ENCODE measurements at regions not wholly inside any gene's neighbourhood (a gene's known extent, or its start where the extent isn't known, plus 50 kb on each side); places are given as distances from the start of the nearest gene placed in this dataset.
"Not testable (repeated sequence)": the region's sequence is repeated elsewhere in the genome, so short reads cannot be mapped to it uniquely, and the experiment has no call there.

DNA sequence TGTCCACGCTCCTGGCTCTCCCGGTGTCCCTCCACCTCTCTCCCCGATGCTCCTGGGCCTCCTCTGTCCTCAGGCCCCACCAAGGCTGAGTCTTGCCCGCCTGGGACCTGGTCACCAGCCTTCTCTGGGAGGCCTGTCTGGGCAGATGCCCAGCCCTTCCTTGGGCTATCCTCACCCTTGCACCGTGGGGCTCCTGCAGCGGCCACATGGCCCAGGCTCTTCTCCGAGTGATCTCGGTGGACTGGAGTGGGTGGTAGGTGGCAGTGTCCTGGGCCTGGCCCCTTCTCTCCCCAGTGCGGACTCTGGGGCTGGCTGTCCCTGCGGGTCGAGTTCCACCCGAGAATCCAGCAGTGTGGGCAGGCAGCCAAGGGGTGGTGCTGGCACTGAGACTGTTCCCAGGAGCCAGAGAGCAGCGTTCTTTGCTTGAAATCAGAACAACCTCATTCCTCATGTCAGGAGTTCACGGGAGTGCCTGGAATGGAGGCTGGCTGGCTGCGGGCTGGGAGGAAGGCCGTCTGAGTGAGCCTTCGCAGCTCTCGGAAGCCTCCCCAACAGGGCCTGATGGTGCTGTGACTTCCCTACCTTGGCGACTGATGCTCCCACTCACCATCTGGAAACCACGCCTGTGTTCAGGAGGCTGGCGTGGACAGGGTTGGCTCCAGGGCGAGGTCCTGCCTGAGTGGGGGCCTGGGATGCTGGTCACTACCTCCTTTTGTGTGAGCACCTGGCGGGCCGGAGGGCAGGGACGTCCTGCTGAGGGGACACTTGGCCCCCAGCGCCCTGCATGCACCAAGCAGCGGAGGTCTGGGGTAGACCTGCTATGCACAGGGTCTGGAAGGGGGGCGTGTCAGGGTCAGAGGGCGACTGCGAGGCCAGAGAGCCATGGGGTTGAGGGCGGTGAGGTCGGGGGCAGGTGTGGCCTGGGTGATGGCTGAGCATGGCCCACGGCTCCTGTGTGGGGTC is 113.9 kb downstream of the TMEM121 start:
- DNase-seq: not testable (repeated sequence)

DNA sequence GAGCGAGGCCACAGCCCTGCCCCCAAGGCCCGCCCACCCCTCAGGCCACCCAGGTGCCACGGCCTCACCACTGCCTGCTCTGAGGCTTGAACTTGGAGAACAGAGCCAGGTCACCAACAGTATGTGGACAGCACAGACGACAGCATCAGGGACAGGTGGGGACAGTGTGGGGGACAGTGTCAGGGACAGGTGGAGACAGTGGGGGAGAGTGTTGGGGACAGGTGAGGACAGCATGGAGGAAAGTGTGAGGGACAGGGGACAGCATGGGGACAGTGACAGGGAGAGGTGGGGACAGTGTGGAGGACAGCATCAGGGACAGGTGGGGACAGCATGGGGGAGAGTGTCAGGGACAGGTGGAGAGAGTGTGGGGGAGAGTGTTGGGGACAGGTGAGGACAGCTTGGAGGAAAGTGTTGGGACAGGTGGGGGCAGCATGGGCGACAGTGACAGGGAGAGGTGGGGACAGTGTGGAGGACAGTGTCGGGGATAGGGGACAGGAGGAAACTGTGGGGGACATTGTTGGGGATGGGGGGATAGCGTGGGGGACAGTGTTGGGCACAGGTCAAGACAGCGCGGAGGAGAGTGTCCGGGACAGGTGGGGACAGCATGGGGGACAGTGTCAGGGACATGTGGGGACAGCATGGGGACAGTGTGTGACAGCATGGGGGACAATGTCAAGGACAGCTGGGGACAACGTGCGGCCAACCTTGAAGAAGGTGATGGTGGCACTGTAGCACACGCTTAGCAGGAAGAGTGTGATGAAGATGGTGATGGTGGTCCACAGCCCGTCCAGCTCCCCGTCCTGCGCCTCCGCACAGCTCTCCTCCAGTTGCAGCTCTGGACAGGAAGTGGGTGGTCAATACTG is 114.9 kb downstream of the TMEM121 start:
- DNase-seq: no peak

DNA sequence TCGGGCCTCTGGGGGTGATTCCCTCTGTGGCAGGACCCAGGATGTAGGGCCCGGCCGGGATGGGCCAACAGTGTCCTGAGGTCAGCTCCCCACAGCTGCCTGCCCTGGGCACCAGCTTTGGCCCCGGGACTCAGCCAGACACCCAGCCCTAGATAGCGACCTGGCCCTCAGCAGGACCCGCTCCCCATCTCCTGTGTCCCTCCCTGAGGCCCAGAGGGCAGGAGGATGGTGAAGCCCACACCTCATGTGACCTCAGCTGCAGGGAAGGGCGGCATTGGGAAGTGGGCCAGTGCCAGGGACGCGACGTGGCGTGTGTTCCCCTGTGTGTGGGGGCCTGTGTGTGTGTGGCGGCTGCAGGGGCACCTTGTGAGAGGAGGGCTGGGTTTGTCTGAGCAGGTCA is 115.6 kb downstream of the TMEM121 start:
- DNase-seq: not testable (repeated sequence)

DNA sequence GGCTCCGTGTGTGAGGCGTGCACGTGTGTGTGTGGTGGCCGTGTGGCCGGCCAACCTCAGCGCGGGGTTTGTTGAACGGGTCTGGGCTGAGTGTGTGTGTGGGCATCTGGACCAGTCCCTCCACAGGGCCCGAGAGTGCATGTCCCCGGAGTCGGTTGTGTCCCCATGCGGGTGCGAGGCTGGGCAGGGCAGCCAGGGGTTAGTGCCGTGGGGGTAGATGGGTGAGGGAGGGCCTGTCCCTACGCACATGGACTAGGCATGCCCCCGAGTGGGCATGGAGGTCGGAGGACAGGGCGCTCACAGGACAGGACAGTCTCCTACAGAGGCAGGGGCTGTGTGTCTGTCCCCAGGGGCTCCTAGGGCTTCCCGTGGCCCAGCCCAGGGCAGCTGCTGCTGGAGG is 116.1 kb downstream of the TMEM121 start:
- DNase-seq: not testable (repeated sequence)

DNA sequence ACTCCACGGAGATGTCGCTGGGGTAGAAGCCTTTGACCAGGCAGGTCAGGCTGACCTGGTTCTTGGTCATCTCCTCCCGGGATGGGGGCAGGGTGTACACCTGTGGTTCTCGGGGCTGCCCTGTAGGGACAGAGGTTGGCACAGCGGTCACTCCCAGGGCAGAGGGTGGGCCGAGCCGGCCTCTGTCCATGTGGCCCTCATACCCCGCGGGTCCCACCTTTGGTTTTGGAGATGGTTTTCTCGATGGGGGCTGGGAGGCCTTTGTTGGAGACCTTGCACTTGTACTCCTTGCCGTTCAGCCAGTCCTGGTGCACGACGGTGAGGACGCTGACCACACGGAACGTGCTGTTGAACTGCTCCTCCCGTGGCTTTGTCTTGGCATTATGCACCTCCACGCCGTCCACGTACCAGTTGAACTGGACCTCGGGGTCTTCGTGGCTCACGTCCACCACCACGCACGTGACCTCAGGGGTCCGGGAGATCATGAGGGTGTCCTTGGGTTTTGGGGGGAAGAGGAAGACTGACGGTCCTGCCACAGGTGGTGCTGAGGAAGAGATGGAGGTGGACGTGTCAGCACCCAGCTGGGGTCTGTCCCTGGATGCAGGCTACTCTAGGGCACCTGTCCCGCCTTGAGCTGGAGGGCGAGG is 117.1 kb downstream of the TMEM121 start:
- DNase-seq: not testable (repeated sequence)

DNA sequence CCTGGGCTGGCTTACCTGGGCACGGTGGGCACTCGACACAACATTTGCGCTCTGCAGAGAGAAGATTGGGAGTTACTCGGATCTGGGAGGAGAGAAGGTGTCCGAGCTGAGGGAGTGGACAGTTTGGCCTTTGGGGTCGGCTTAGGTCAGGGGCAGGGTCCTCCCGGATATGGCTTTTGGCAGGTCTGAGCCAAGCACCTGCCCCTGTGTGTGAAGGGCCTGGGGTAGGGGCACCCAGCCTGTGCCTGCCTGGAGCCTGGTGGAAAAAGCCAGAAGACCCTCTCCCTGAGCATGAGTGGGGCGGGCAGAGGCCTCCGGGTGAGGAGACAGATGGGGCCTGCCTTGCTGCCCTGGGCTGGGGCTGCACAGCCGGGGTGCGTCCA is 117.7 kb downstream of the TMEM121 start:
- DNase-seq: not testable (repeated sequence)

DNA sequence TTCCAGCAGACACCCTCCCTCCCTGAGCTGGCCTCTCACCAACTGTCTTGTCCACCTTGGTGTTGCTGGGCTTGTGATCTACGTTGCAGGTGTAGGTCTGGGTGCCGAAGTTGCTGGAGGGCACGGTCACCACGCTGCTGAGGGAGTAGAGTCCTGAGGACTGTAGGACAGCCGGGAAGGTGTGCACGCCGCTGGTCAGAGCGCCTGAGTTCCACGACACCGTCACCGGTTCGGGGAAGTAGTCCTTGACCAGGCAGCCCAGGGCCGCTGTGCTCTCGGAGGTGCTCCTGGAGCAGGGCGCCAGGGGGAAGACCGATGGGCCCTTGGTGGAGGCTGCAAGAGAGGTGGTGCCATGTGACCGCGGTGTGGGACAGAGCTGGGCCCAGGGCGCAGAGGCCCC is 118.1 kb downstream of the TMEM121 start:
- DNase-seq: not testable (repeated sequence)

DNA sequence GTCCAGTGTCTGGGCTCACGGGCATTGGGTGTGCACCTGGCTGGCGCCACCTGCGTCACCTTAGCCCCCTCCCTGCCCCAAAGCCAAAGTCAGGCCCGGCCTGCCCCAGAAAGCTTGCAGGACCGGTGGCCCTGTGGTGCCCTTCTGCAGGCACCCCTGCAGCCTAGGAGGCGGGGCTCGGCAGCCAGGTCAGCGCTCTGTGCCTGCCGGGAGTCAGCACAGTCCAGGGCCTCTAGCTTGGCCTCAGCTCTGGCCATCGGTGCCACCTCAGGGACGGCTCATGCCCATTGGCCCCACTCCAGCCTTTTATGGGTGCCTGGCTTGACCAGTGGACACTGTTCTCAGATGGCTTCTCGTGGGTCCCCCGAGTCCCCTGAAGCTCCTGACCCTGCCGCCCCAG is 118.5 kb downstream of the TMEM121 start:
- DNase-seq: not testable (repeated sequence)

DNA sequence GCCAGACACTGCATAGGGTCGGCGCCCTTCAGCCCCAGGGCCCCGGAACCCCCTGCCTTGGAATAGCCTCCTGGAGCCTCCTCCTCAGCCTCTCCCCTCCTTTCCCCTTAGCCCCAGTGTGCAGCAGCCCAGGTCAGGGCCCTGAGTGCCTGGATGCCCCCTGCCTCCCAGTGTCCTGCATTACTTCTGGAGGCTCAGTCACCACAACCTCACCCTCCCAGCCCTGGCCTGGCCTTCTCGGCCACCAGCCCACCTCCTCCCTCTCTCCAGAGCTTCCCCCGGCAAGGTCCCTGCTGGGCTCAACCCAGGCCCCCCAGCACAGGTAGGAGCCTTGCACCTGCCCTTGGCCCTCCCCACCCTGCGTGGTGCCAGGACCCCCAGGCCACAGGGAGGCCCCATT is 119.0 kb downstream of the TMEM121 start:
- not testable (repeated sequence) for DNase-seq

DNA sequence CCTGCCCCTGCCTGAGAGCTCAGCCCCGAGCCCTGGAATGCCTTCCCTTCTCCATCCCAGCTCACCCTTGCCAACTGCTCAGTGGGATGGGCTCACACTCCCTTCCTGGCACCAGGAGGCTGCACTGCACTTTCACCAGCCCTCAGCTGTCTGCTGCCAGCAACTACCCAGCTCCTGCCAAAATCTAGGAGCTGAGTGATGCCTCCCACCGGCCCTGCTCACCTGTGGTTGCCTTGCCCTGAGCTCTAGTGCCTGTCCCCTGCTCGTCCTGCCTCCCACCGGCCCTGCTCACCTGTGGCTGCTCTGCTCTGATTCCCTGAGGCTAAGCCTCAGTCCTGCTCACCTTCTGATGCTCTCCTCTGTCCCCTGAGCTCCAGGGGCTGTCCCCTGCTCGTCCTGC is 119.8 kb downstream of the TMEM121 start:
- no peak for DNase-seq

DNA sequence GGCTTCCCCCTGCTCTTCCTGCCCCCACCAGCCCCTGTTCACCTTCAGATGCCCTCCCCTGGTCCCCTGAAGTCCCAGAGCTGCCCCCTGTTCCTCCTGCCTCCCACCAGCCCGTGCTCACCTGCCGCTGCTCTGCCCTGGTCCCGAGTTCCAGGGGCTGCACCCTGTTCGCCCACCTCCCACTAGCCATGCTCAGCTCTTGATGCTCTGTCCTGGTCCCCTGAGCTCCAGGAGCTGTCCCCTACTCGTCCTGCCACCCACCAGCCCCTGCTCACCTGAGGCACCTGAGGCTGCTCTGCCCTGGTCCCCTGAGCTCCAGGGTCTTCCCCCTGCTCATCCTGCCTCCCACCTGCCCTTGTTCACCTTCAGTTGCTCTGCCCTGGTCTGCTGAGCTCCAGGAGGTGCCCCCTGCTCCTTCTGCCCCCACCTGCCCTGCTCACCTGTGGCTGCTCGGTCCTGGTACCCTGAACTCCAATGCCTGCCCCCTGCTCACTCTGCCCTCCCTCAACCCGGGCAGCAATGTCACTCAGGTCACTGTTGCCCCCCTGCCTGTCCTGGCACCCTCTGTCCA is 120.4 kb downstream of the TMEM121 start:
- not testable (repeated sequence) for DNase-seq

DNA sequence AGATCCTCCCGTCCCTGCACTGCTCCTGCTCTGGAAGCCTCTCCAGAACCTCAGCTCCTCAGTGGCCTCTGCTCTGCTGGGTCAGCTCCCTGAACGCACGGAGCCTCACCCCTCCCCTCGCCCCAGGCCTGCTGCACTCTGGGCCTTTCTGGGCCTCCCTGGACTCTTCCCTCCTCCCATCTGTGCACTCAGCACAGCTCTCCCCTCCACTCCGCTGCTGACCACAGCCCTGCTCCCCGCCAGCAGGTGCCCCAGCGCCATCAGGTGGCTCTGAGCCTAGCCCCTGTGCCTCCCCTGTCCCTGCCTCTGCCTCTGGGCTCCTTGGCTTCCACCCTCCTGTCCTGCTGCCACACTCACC is 121.0 kb downstream of the TMEM121 start:
- not testable (repeated sequence) for DNase-seq

DNA sequence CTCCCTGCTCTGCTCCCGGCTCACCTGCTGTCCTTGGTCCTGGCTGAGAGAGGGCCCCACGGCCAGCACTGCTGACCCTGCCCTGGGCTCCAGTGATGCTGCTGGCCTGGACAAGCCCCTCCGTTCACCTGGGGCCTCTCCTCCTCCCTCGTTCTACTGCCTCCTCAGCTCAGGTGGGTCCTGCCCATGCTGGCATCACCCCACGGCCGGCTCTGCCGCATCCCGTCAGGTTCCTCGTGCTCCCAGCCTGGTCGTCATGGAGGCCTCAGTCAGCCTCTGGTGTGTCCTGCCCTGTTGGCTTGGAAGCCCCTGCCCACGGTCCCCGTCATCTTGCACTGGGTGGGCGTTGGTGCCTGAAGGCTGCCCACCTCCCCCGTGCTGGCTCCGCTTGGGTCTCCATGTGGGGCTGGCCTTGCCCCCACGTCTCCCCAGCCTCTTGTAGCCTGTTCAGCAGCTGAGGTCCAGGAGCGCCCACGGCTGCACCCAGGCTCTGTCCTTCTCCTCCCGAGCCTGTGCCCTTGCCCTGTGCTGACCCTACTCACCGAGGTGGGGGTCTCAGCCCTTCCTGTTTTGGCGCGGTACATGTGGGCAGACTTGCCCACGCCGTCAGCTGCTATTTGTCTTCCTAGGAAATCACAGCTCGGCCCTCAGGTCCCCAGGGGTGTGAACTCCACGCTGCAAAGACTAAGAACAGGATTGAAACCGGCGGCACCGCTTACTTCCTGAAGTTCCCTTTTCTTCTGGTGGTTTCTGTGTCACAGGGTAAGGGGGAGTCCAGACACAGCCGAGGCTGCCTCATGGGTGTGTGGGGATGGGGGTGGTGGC is 121.6 kb downstream of the TMEM121 start:
- DNase-seq: no peak

DNA sequence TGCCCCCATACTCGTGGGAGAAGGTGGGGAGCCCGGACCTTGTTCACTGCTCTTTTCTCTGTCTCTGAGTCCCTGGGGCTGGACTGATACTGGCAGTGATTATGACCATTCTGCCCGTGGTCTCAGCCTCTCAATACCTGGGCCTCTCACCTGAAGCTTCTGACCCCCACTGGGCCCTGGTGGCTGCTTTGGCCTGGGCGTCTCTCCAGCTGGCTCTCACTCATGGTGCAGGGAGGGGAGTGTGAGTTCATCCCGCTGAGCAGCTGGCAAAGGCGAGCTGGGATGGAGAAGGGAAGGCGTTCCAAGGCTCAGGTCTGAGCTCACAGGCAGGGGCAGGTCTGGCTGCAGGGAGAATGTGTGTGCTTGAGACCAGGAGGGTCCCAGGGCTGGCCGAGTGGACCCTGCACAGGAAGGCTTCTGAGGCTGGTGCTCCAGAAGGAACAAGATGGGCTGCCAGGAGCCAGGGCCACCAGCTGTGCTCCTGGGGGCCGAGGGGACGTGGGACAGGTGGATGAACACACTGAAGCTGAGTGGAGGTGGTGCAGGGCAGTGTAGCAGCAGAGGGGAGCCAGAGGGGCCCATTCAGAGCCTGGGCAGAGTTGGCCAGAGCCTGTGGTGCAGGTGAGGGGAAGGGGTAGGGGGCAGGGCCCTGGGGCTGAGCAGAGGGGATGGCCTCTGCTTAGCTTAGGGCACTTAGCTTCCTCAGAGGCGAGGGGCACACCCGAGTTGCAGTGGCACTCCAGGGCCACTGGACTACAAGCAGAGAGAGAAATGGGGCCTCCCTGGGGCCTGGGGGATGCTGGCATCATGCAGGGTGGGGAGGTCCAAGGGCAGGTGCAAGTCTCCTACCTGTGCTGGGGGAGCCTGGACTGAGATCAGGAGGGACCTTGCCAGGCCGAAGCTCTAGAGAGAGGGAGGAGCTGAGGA is 122.5 kb downstream of the TMEM121 start:
- DNase-seq: not testable (repeated sequence)

DNA sequence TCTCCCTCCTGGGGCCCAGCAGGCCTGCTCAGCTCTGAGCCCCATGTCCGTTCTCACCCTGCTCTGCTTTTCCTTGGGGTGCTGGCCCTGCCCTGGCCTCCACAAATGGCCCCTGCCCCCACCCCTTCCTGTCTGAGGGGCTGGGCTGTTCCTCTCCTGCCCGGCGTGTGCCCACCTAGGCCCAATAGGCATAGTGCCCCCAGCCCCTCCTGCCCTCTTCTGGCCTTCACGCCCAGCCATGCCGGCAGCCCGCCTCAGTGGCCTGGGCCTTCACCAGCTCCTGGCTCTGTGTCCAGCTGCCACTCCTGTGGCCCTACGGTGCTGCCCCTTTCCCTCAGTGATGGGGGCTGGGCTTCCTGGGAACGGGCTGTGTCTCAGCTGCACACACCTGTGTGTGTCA is 125.9 kb downstream of the TMEM121 start:
- DNase-seq: not testable (repeated sequence)

DNA sequence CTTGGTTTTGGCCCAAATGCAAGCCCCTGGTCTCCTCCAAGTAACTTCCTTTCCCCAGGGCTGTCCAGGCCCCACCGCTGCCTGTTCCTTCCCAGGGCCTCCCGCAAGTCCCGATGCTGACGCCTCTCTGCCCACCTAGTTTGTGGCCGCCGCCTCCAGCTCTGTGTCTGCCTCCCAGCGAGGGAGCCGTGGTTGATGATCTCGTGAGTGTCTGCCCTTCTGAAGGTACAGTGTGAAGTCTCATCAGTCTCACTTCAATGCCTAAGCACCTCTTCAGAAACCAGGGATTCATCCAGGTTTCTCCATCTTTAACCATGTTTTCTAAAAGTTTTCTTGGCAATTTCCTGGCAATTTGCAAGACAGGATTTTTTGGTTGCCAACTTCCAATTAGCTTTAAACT is 127.5 kb downstream of the TMEM121 start:
- DNase-seq: not testable (repeated sequence)

DNA sequence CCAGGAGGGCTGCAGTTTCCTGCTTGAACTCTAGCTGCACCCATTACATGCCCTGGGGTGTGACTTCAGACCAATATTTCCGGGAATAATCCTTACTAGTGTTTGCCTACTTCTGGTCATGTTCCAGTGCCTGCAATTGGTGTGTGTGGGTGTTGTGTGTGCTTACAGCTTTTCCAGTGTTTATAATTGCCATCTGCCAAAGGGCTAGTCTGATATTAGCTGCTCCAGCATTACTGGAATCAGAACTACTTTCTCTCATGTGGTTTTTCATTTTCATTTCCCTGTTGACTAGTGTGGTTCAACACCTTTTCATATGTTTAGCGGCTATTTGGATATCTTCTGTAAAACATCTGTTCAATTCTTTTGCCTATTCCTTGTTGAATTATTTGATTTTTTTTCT is 132.9 kb downstream of the TMEM121 start:
- not testable (repeated sequence) for DNase-seq

DNA sequence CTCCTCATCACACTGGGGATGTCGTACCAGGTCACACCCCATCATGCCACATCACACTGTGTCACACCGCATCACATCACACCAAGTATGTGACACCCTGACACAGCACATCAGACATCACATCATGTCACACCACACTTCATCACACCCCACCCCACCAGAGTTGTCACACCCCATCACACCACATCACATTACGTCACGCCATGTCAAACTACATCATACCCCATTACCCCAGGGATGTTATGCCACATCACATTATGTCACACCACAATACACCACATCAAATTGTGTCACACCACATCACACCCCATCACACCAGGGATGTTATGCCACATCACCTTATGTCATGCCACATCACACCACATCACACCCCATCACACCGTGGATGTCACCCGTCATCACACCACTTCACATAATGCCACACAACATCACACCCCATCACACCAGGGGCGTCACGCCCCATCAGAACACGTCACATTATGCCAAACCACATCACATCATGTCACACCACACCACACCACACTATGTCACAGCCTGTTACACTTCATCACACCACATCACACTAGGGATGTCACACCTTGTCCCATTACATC is 133.6 kb downstream of the TMEM121 start:
- no peak for DNase-seq

DNA sequence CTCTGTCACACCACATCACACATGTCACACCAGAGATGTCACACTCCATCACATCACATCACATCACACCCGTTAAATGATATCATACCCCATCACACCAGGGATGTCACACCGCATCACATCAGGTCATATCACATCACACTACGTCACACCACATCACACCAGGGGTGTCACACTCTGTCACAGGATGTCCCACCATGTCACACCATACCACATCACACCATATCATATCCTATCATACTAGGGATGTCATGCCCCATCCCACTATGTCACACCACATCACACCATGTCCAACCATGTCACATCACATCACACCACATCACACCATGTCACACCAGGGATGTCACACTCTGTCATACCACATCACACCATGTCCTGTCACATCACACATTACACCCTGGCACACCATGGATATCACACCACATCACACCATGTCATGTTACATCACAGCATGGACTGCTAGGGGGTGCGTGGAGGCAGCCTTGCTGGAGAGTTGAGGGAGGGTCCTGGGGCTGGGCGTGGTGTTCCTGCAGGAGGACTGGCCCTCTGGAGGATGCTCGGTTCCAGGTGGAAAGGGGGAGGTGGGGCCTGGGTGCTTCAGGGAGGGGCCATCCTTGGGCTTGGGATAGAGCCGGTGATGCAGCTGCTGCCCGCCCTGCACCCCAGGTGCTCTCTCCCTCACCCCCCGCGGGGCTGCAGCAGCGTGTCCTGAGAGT is 134.6 kb downstream of the TMEM121 start:
- DNase-seq: no peak

DNA sequence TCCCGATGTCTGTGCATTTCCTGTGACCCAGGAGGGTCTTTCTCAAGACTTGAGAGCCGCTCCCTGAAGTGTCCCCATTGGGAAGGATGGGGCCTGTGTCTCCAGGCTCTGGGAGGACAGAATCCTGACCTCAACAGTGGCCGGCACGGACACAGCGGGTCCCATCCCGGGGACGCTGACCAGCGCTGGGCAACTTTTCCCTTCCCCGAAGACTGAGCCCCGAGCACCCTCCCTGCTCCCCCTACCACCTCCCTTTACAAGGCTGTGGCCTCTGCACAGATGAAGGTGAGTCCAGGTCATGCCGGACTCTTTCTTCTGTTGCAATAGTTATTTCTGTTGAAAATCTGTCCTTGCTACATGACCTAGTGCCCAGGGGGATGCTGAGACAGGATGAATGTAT is 135.7 kb downstream of the TMEM121 start:
- DNase-seq: not testable (repeated sequence)
